OCI-LY1 (cell line): ENCODE measurements at regions not wholly inside any gene's neighbourhood (a gene's known extent, or its start where the extent isn't known, plus 50 kb on each side); places are given as distances from the start of the nearest gene placed in this dataset.

Source experiments
- H2AFZ ChIP-seq: fragments of 200-600 bp; sonication (generic), shearing (Covaris generic); 2 replicates; pipeline ENCODE4 v1.6.0; 2014; ENCODE audit warnings: antibody characterized with exemption, mild to moderate bottlenecking, low read length
- H3F3A ChIP-seq: fragments of 200-600 bp; sonication (generic), shearing (Covaris generic); 2 replicates; pipeline ENCODE4 v1.6.0; 2014; ENCODE audit warnings: mild to moderate bottlenecking, antibody characterized with exemption, low read length, moderate library complexity; ENCODE audit not compliant: insufficient read depth
- H3K27ac ChIP-seq: fragments of 200-600 bp; sonication (generic); 2 replicates; pipeline ENCODE4 v1.5.1; 2014; ENCODE audit warnings: low read length, mixed run types, mild to moderate bottlenecking, low read depth; ENCODE audit not compliant: poor library complexity, severe bottlenecking
- H3K27me3 ChIP-seq: fragments of 200-600 bp; sonication (generic); 2 replicates; pipeline ENCODE4 v1.6.0; 2014; ENCODE audit warnings: antibody characterized with exemption, mild to moderate bottlenecking, low read length, moderate library complexity; ENCODE audit not compliant: insufficient read depth
- H3K36me3 ChIP-seq: fragments of 200-600 bp; sonication (generic); 2 replicates; pipeline ENCODE4 v1.6.1; 2014; ENCODE audit warnings: mild to moderate bottlenecking, antibody characterized with exemption, low read length, moderate library complexity, mixed read lengths; ENCODE audit not compliant: insufficient read depth
- H3K4me1 ChIP-seq: fragments of 200-600 bp; sonication (generic); 2 replicates; pipeline ENCODE4 v1.5.1; 2014; ENCODE audit warnings: mild to moderate bottlenecking, low read length, moderate library complexity; ENCODE audit not compliant: insufficient read depth, severe bottlenecking
- H3K4me2 ChIP-seq: fragments of 200-600 bp; sonication (generic), shearing (Covaris generic); 2 replicates; pipeline ENCODE4 v1.6.1; 2014; ENCODE audit warnings: low read length
- H3K4me3 ChIP-seq: fragments of 200-600 bp; sonication (generic); 2 replicates; pipeline ENCODE4 v1.5.1; 2014; ENCODE audit warnings: low read length, low read depth, mild to moderate bottlenecking, mixed read lengths; ENCODE audit not compliant: poor library complexity, severe bottlenecking
- H3K79me2 ChIP-seq: fragments of 200-600 bp; shearing (Covaris generic); 2 replicates; pipeline ENCODE4 v1.6.1; 2016; ENCODE audit warnings: mixed run types, low read length, mixed read lengths; ENCODE audit not compliant: insufficient read depth
- H3K9ac ChIP-seq: fragments of 200-600 bp; sonication (generic), shearing (Covaris generic); 2 replicates; pipeline ENCODE4 v1.6.1; 2014; ENCODE audit warnings: mild to moderate bottlenecking, low read length, mixed read lengths
- H3K9me2 ChIP-seq: fragments of 200-600 bp; sonication (generic), shearing (Covaris generic); 2 replicates; pipeline ENCODE4 v1.6.1; 2014; ENCODE audit warnings: low read depth, mild to moderate bottlenecking, low read length, mixed read lengths
- H3K9me3 ChIP-seq: fragments of 200-600 bp; shearing (Covaris generic); 2 replicates; pipeline ENCODE4 v1.6.1; 2014; ENCODE audit warnings: low read length, mixed read lengths
- H4K20me1 ChIP-seq: fragments of 200-600 bp; sonication (generic), shearing (Covaris generic); 2 replicates; pipeline ENCODE4 v1.6.0; 2016; ENCODE audit warnings: mild to moderate bottlenecking, low read length; ENCODE audit not compliant: insufficient read depth
- EZH2 ChIP-seq: fragments of 200-600 bp; sonication (generic), shearing (Covaris generic); IDR thresholded peaks from 2 replicates; pipeline ENCODE4 v1.8.0; 2017; ENCODE audit warnings: borderline replicate concordance, mixed run types, mild to moderate bottlenecking, antibody characterized with exemption, low read length, moderate library complexity, mixed read lengths
- TF ChIP-seq, protein P1 (sequence below): fragments of 200-600 bp; sonication (generic), shearing (Covaris generic); IDR thresholded peaks from 2 replicates; pipeline ENCODE4 v1.5.1; 2017; ENCODE audit warnings: mild to moderate bottlenecking, antibody characterized with exemption, low read length, moderate library complexity, mixed read lengths

DNA sequence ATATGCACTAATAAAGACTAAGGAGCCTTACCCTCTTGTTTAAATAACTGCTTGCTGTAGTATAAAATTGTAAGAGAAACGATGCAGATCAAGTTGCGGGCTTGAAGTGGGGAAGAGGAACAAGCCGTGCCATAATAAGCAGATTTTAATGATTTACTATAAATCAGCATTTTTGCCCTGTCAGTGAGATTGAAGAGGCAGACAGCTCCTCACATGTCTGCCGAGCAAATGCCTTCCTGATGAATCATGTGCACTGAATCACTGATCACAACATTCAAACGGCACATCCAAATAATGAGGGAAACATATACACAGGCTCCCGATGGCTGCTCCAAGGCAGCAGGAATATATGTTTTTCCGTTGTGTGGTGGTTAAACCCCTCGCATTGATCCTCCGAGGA, 282.9 kb downstream of the TSHZ3 start:
- no peaks in the 10 kb centered on the region for H3K9me2 ChIP-seq
- no peak for TF ChIP-seq EZH2
- no peaks in the 10 kb centered on the region for H3F3A ChIP-seq
- no peak overlapping the region for H2AFZ ChIP-seq
- no peak overlapping the region for H3K4me3 ChIP-seq
- no peaks in the 10 kb centered on the region for H3K4me1 ChIP-seq
- no peaks in the 10 kb centered on the region for H3K9me3 ChIP-seq
- H4K20me1 ChIP-seq = no peaks in the 10 kb centered on the region
- H3K36me3 ChIP-seq = no peaks in the 10 kb centered on the region
- peaks cover 4% of the 10 kb centered on the region; the same call in 1 of the 2 replicates for H3K27me3 ChIP-seq
- H3K4me2 ChIP-seq = no peak overlapping the region
- no peak overlapping the region for H3K27ac ChIP-seq
- H3K79me2 ChIP-seq = no peaks in the 10 kb centered on the region
- H3K9ac ChIP-seq = no peak overlapping the region

DNA sequence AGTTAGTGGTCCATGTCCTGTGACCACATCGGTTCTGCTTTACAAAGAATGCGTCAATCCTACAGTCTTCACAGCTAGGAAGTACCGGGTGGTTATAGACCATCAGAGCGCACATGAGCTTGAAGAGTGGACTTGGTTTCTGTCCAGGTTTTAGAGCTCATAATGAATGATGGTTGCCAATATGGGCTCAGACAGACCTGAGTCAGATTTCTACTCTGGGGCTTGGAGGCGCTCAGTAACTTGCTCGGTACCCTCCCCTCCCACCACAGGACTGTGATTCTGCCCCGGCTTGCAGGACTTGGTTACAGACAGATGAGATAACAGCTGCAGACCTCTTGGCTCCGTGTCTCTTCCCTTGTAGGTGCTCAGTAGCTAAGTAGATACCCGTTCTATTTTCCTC, 284.7 kb downstream of the TSHZ3 start:
- no peak overlapping the region for H3K4me3 ChIP-seq
- no peak overlapping the region for H3K9ac ChIP-seq
- H4K20me1 ChIP-seq = no peaks in the 10 kb centered on the region
- H3K9me3 ChIP-seq = no peaks in the 10 kb centered on the region
- H3K9me2 ChIP-seq = no peaks in the 10 kb centered on the region
- no peak overlapping the region for H3K27ac ChIP-seq
- H3F3A ChIP-seq = no peaks in the 10 kb centered on the region
- H3K79me2 ChIP-seq = no peaks in the 10 kb centered on the region
- no peaks in the 10 kb centered on the region for H3K36me3 ChIP-seq
- H3K27me3 ChIP-seq = peaks cover 4% of the 10 kb centered on the region; the same call in 1 of the 2 replicates
- H3K4me2 ChIP-seq = no peak overlapping the region
- TF ChIP-seq EZH2 = no peak
- TF ChIP-seq, protein P1, sequence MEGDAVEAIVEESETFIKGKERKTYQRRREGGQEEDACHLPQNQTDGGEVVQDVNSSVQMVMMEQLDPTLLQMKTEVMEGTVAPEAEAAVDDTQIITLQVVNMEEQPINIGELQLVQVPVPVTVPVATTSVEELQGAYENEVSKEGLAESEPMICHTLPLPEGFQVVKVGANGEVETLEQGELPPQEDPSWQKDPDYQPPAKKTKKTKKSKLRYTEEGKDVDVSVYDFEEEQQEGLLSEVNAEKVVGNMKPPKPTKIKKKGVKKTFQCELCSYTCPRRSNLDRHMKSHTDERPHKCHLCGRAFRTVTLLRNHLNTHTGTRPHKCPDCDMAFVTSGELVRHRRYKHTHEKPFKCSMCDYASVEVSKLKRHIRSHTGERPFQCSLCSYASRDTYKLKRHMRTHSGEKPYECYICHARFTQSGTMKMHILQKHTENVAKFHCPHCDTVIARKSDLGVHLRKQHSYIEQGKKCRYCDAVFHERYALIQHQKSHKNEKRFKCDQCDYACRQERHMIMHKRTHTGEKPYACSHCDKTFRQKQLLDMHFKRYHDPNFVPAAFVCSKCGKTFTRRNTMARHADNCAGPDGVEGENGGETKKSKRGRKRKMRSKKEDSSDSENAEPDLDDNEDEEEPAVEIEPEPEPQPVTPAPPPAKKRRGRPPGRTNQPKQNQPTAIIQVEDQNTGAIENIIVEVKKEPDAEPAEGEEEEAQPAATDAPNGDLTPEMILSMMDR = no peak
- no peaks in the 10 kb centered on the region for H3K4me1 ChIP-seq
- H2AFZ ChIP-seq = no peak overlapping the region

DNA sequence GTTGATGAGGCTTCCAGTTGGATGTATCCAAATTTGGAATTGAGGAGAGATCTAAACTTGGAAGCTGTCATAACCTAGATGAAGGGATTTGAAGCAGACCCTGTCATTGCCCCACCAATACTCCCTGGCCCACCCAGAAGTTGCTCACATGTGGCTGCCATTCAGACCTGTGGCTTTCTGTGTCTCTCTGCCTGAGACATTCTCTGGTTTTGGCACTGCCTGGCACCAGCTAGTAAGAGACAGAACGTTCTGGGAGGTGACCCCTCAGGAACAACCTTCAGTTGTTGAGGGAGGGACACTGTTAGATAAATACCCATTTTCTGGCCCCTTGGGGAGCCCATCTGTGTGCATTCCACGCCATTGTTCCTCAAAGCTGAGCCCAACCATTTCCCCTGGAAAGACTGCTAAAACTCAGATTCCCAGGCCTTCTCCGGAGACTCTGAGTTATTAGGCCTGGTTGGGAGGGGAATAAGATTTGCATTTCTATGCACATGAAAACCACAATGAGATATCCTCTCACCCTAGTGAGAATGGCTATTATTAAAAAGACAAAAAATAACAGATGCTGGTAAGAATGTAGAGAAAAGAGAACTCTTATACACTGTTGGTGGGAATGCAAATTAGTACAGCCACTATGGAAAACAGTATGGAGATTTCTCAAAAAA, 290.4 kb downstream of the TSHZ3 start:
- no peaks in the 10 kb centered on the region for H3K79me2 ChIP-seq
- TF ChIP-seq EZH2 = no peak
- TF ChIP-seq, protein P1 = no peak
- no peak overlapping the region for H3K4me3 ChIP-seq
- H3K9me2 ChIP-seq = no peaks in the 10 kb centered on the region
- no peaks in the 10 kb centered on the region for H3K9me3 ChIP-seq
- H3K27ac ChIP-seq = no peak overlapping the region
- no peaks in the 10 kb centered on the region for H3F3A ChIP-seq
- no peak overlapping the region for H3K9ac ChIP-seq
- H3K36me3 ChIP-seq = no peaks in the 10 kb centered on the region
- no peaks in the 10 kb centered on the region for H4K20me1 ChIP-seq
- no peak overlapping the region for H2AFZ ChIP-seq
- H3K4me1 ChIP-seq = no peaks in the 10 kb centered on the region
- H3K27me3 ChIP-seq = no peaks in the 10 kb centered on the region
- no peak overlapping the region for H3K4me2 ChIP-seq

DNA sequence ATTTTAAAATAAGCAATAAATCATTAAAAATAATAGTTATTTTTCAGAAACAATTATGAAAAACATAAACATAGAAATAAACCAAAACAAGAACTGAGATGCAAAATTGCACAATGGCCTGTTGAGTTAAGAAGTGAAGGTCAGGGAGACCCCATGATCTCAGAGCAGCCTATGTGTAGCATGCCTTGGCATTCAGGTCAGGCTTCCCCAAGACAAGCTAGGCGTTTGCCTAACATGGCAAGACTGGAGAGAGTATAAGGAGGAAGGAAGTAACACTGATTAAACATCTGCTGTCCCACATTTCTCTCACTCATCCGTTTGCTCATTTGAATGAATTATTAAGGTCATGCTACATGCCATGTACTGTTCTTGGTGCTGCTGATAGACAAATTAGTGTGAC, 291.8 kb downstream of the TSHZ3 start:
- Histone ChIP-seq H3F3A (no peaks in the 10 kb centered on the region), H3K27ac (no peak overlapping the region), H3K4me2 (no peak overlapping the region), H3K36me3 (no peaks in the 10 kb centered on the region), H3K27me3 (no peaks in the 10 kb centered on the region), H2AFZ (no peak overlapping the region), H4K20me1 (no peaks in the 10 kb centered on the region), H3K9ac (no peak overlapping the region), H3K79me2 (no peaks in the 10 kb centered on the region), H3K9me3 (no peaks in the 10 kb centered on the region), H3K4me1 (no peaks in the 10 kb centered on the region), H3K9me2 (no peaks in the 10 kb centered on the region), H3K4me3 (no peak overlapping the region)
- TF ChIP-seq, protein P1 = no peak
- TF ChIP-seq EZH2 = no peak
